MM.1S (cell line): ENCODE measurements at regions not wholly inside any gene's neighbourhood (a gene's known extent, or its start where the extent isn't known, plus 50 kb on each side); places are given as distances from the start of the nearest gene placed in this dataset.

Source experiments
- DNase-seq: peaks from one replicate; pipeline ENCODE4 v3.0.0-alpha.2; 2015
- H2AFZ ChIP-seq: fragments of 300-600 bp; sonication (generic); 2 replicates; pipeline ENCODE4 v1.6.0; 2016; ENCODE audit warnings: antibody characterized with exemption, low read length
- H3F3A ChIP-seq: fragments of 300-600 bp; sonication (generic); 2 replicates; pipeline ENCODE4 v1.6.1; 2016; ENCODE audit warnings: mild to moderate bottlenecking, antibody characterized with exemption, low read length, moderate library complexity, mixed read lengths; ENCODE audit not compliant: insufficient read depth
- H3K27ac ChIP-seq: fragments of 300-600 bp; sonication (generic); 2 replicates; pipeline ENCODE4 v1.5.1; 2016; ENCODE audit warnings: mild to moderate bottlenecking, low read length
- H3K27me3 ChIP-seq: fragments of 300-600 bp; sonication (generic); replicated peaks from 2 replicates; pipeline ENCODE4 v1.6.0; 2016; ENCODE audit warnings: low read length; ENCODE audit not compliant: insufficient read depth
- H3K36me3 ChIP-seq: fragments of 300-600 bp; sonication (generic); replicated peaks from 2 replicates; pipeline ENCODE4 v1.6.1; 2016; ENCODE audit warnings: mild to moderate bottlenecking, low read length, mixed read lengths; ENCODE audit not compliant: insufficient read depth
- H3K4me1 ChIP-seq: fragments of 300-600 bp; sonication (generic); 2 replicates; pipeline ENCODE4 v1.6.1; 2016; ENCODE audit warnings: low read length, mixed read lengths
- H3K4me2 ChIP-seq: fragments of 300-600 bp; sonication (generic); 2 replicates; pipeline ENCODE4 v1.6.0; 2016; ENCODE audit warnings: low read depth, low read length
- H3K4me3 ChIP-seq: fragments of 300-600 bp; sonication (generic); 2 replicates; pipeline ENCODE4 v1.5.1; 2016; ENCODE audit warnings: low read length, mixed read lengths
- H3K79me2 ChIP-seq: fragments of 300-600 bp; sonication (generic); 2 replicates; pipeline ENCODE4 v1.6.1; 2016; ENCODE audit warnings: mixed run types, low read length, mixed read lengths
- H3K9ac ChIP-seq: fragments of 300-600 bp; sonication (generic); 2 replicates; pipeline ENCODE4 v1.6.1; 2016; ENCODE audit warnings: low read length, mixed read lengths
- H3K9me2 ChIP-seq: fragments of 300-600 bp; sonication (generic); replicated peaks from 2 replicates; pipeline ENCODE4 v1.6.1; 2016; ENCODE audit warnings: mild to moderate bottlenecking, low read length, mixed read lengths; ENCODE audit not compliant: insufficient read depth
- H3K9me3 ChIP-seq: fragments of 300-600 bp; sonication (generic); replicated peaks from 2 replicates; pipeline ENCODE4 v1.6.1; 2016; ENCODE audit warnings: mild to moderate bottlenecking, low read length, mixed read lengths; ENCODE audit not compliant: insufficient read depth
- H4K20me1 ChIP-seq: fragments of 300-600 bp; sonication (generic); 2 replicates; pipeline ENCODE4 v1.6.1; 2016; ENCODE audit warnings: mild to moderate bottlenecking, low read length, moderate library complexity, mixed read lengths; ENCODE audit not compliant: insufficient read depth
- CTCF ChIP-seq: fragments of 300-600 bp; sonication (generic); IDR thresholded peaks from 2 replicates; pipeline ENCODE4 v1.5.1; 2016; ENCODE audit warnings: antibody characterized with exemption, low read length, mixed read lengths
- EZH2 ChIP-seq: fragments of 300-600 bp; sonication (generic); optimal IDR thresholded peaks from 2 replicates; pipeline ENCODE3; 2017; ENCODE audit warnings: low read depth, mild to moderate bottlenecking, antibody characterized with exemption, low read length, mixed read lengths
- EZH2phosphoT487 ChIP-seq: fragments of 300-600 bp; sonication (generic); IDR thresholded peaks from 2 replicates; pipeline ENCODE4 v1.6.1; 2018; ENCODE audit warnings: antibody characterized with exemption, low read length

GRCh38 chr3:18751514-18751913, 326.4 kb upstream of the SATB1 start:
- Histone ChIP-seq H3K9me3 (no peaks in the 10 kb centered on the region), H3K27me3 (no peaks in the 10 kb centered on the region), H3K79me2 (no peaks in the 10 kb centered on the region), H3F3A (no peaks in the 10 kb centered on the region), H3K4me2 (no peak overlapping the region), H3K27ac (no peak overlapping the region), H4K20me1 (no peaks in the 10 kb centered on the region), H3K9ac (no peak overlapping the region), H3K9me2 (no peaks in the 10 kb centered on the region), H3K4me1 (peaks cover 20% of the 10 kb centered on the region), H2AFZ (no peak overlapping the region), H3K36me3 (no peaks in the 10 kb centered on the region), H3K4me3 (no peak overlapping the region)
- DNase-seq, result peak; percentile 36
- TF ChIP-seq EZH2 (no peak), CTCF (no peak), EZH2phosphoT487 (no peak)

GRCh38 chr3:18747383-18747782, 322.2 kb upstream of the SATB1 start:
- no peak for DNase-seq
- Histone ChIP-seq H3F3A (no peaks in the 10 kb centered on the region), H3K36me3 (no peaks in the 10 kb centered on the region), H3K4me2 (no peak overlapping the region), H3K27me3 (peaks cover 28% of the 10 kb centered on the region), H3K9ac (no peak overlapping the region), H3K27ac (no peak overlapping the region), H4K20me1 (no peaks in the 10 kb centered on the region), H3K79me2 (no peaks in the 10 kb centered on the region), H3K9me2 (no peaks in the 10 kb centered on the region), H2AFZ (no peak overlapping the region), H3K4me3 (no peak overlapping the region), H3K9me3 (no peaks in the 10 kb centered on the region), H3K4me1 (peaks cover 20% of the 10 kb centered on the region)
- TF ChIP-seq EZH2phosphoT487, result no peak
- TF ChIP-seq EZH2, result no peak
- no peak for TF ChIP-seq CTCF

GRCh38 chr3:18745472-18745871, 320.3 kb upstream of the SATB1 start:
- peaks cover 38% of the 10 kb centered on the region for H3K27me3 ChIP-seq
- no peaks in the 10 kb centered on the region for H3K36me3 ChIP-seq
- H3K9ac ChIP-seq, result no peak overlapping the region
- no peak overlapping the region for H2AFZ ChIP-seq
- peaks cover 16% of the 10 kb centered on the region for H3K4me1 ChIP-seq
- TF ChIP-seq CTCF (no peak), EZH2phosphoT487 (no peak), EZH2 (no peak)
- H3K79me2 ChIP-seq, result no peaks in the 10 kb centered on the region
- no peaks in the 10 kb centered on the region for H4K20me1 ChIP-seq
- H3K9me3 ChIP-seq, result no peaks in the 10 kb centered on the region
- H3K4me2 ChIP-seq, result no peak overlapping the region
- H3K27ac ChIP-seq, result no peak overlapping the region
- no peak overlapping the region for H3K4me3 ChIP-seq
- no peaks in the 10 kb centered on the region for H3K9me2 ChIP-seq
- peaks cover 12% of the 10 kb centered on the region for H3F3A ChIP-seq
- no peak for DNase-seq
